Erythroblast (primary cell): ENCODE measurements at regions not wholly inside any gene's neighbourhood (a gene's known extent, or its start where the extent isn't known, plus 50 kb on each side); places are given as distances from the start of the nearest gene placed in this dataset.

ENCODE experiments used
- GATA1 ChIP-seq: IDR thresholded peaks from 2 replicates; pipeline ENCODE4 v1.6.1; 2011; ENCODE audit warnings: low read depth, mild to moderate bottlenecking, control low read depth, low read length, moderate library complexity
- POLR2A ChIP-seq: IDR thresholded peaks from 2 replicates; pipeline ENCODE4 v1.6.1; 2011; ENCODE audit warnings: mild to moderate bottlenecking, low read length

GRCh38 chr4:12239897-12240636 is 811.4 kb upstream of the HS3ST1 start:
- TF ChIP-seq POLR2A (no peak), GATA1 (no peak)
